HCT116 (cell line): ENCODE measurements at regions not wholly inside any gene's neighbourhood (a gene's known extent, or its start where the extent isn't known, plus 50 kb on each side); places are given as distances from the start of the nearest gene placed in this dataset.

Experiments
- ATAC-seq: fragments of 200-7000 bp; cut with Tn5 transposase; 2 replicates; pipeline ENCODE4 v1.9.1; 2020; ENCODE audit warnings: mild to moderate bottlenecking, moderate library complexity
- BruUV-seq: library from RNA; stranded (reverse); fragments of 400-500 nt; replicated peaks from 2 replicates; lab custom pipeline; 2021; lab: Mats Ljungman, UMichigan
- CTCF ChIA-PET: fragments of 300-600 bp; sonication (Branson Sonifier 250); formaldehyde crosslinking; loops from one replicate; lab custom pipeline; 2021; ENCODE audit warnings: antibody characterized with exemption; lab: Charles Lee
- POLR2A ChIA-PET: fragments of 300-600, 350-600 bp; sonication (Branson Sonifier 250); formaldehyde crosslinking; loops from one replicate; lab custom pipeline; 2021; ENCODE audit warnings: antibody characterized with exemption; lab: Charles Lee
- RAD21 ChIA-PET, 2 experiments: fragments of 300-600 bp; sonication (Branson Sonifier 250); formaldehyde crosslinking; loops; one replicate each; lab custom pipeline; 2023; ENCODE audit warnings: low total read pairs in 2 of 2; ENCODE audit not compliant: uncharacterized antibody in 2 of 2, unreplicated experiment in 2 of 2, low non-redundant PET in 1 of 2; lab: Charles Lee
- DNase-seq: peaks from one replicate; pipeline ENCODE4 v3.0.0-alpha.2; 2010; ENCODE audit warnings: low read depth, low spot score
- H2AFZ ChIP-seq: fragments of 200-600 bp; shearing (Covaris generic), sonication (generic); 2 replicates; pipeline ENCODE4 v1.6.1; 2017; ENCODE audit warnings: low read depth, mixed run types, mixed read lengths, antibody characterized with exemption, low read length; ENCODE audit not compliant: poor library complexity, severe bottlenecking
- H3K27ac ChIP-seq: 2 replicates; pipeline ENCODE4 v1.5.1; 2012; ENCODE audit warnings: low read depth, low read length
- H3K27me3 ChIP-seq: fragments of 200-600 bp; sonication (generic); 2 replicates; pipeline ENCODE4 v1.6.1; 2016; ENCODE audit warnings: mixed run types, low read length, mixed read lengths; ENCODE audit not compliant: insufficient read depth
- H3K36me3 ChIP-seq, 2 experiments: fragments of 200-500 bp in 1 of 2; fragments of 200-600 bp in 1 of 2; sonication (Bioruptor generic) in 1 of 2; sonication (generic) in 1 of 2; 2 replicates each; pipeline versions ENCODE4 v1.5.1 to v1.6.1; 2014 to 2016; ENCODE audit warnings: low read length in 2 of 2, inconsistent platforms in 1 of 2, mixed read lengths in 1 of 2, mixed run types in 1 of 2; ENCODE audit not compliant: insufficient read depth in 2 of 2, control insufficient read depth in 1 of 2
- H3K4me1 ChIP-seq, 2 experiments: fragments of 200-600 bp in 1 of 2; sonication (generic) in 1 of 2; 2 replicates each; pipeline versions ENCODE4 v1.5.1 to v1.6.1; 2012 to 2017; ENCODE audit warnings: low read length in 2 of 2, inconsistent platforms in 1 of 2, mild to moderate bottlenecking in 1 of 2, mixed read lengths in 1 of 2, mixed run types in 1 of 2, moderate library complexity in 1 of 2; ENCODE audit not compliant: insufficient read depth in 2 of 2, control insufficient read depth in 1 of 2
- H3K4me2 ChIP-seq: fragments of 200-600 bp; sonication (generic); 2 replicates; pipeline ENCODE4 v1.6.1; 2017; ENCODE audit warnings: mixed run types, low read length, mixed read lengths
- H3K4me3 ChIP-seq, 2 experiments: fragments of 200-600 bp in 1 of 2; sonication (generic) in 1 of 2; replicated peaks in 1 of 2; 2 replicates each; pipeline ENCODE4 v1.5.1; 2011 to 2016; ENCODE audit warnings: low read length in 2 of 2, control low read depth in 1 of 2, low read depth in 1 of 2, mild to moderate bottlenecking in 1 of 2, mixed read lengths in 1 of 2, mixed run types in 1 of 2
- H3K79me2 ChIP-seq: fragments of 200-600 bp; sonication (generic); 2 replicates; pipeline ENCODE4 v1.6.1; 2017; ENCODE audit warnings: mild to moderate bottlenecking, mixed run types, low read length, moderate library complexity, mixed read lengths; ENCODE audit not compliant: insufficient read depth
- H3K9ac ChIP-seq: fragments of 200-600 bp; sonication (generic); 2 replicates; pipeline ENCODE4 v1.6.1; 2016; ENCODE audit warnings: low read length, mixed read lengths
- H3K9me2 ChIP-seq: fragments of 200-600 bp; sonication (generic), shearing (Covaris generic); 2 replicates; pipeline ENCODE4 v1.6.1; 2017; ENCODE audit warnings: mixed run types, mild to moderate bottlenecking, moderate library complexity; ENCODE audit not compliant: insufficient read depth
- H3K9me3 ChIP-seq, 2 experiments: fragments of 200-500 bp in 1 of 2; fragments of 200-600 bp in 1 of 2; sonication (Bioruptor generic) in 1 of 2; sonication (generic) in 1 of 2; 2 replicates each; pipeline ENCODE4 v1.6.1; 2014 to 2017; ENCODE audit warnings: low read length in 2 of 2, mixed read lengths in 2 of 2, inconsistent platforms in 1 of 2, low read depth in 1 of 2, mild to moderate bottlenecking in 1 of 2, mixed run types in 1 of 2, moderate library complexity in 1 of 2; ENCODE audit not compliant: control insufficient read depth in 1 of 2, insufficient read depth in 1 of 2
- H4K20me1 ChIP-seq: fragments of 200-600 bp; sonication (generic), shearing (Covaris generic); 2 replicates; pipeline ENCODE4 v1.6.1; 2017; ENCODE audit warnings: mixed run types, mild to moderate bottlenecking, moderate library complexity; ENCODE audit not compliant: insufficient read depth
- CBX3 ChIP-seq: IDR thresholded peaks from 2 replicates; pipeline ENCODE4 v1.6.1; 2012; ENCODE audit warnings: low read depth
- CEBPB ChIP-seq: IDR thresholded peaks from 2 replicates; pipeline ENCODE4 v1.6.1; 2012; ENCODE audit warnings: low read depth
- EGR1 ChIP-seq: IDR thresholded peaks from 2 replicates; pipeline ENCODE4 v1.6.1; 2012; ENCODE audit warnings: low read depth
- JUND ChIP-seq: IDR thresholded peaks from 2 replicates; pipeline ENCODE4 v1.6.1; 2012
- POLR2A ChIP-seq: IDR thresholded peaks from 2 replicates; pipeline ENCODE4 v1.7.0; 2011; ENCODE audit warnings: borderline replicate concordance; ENCODE audit not compliant: insufficient read depth, insufficient read length; ENCODE audit errors: extremely low read depth
- POLR2AphosphoS5 ChIP-seq: IDR thresholded peaks from 2 replicates; pipeline ENCODE4 v1.6.1; 2011; ENCODE audit warnings: mild to moderate bottlenecking, low read depth, low read length, moderate library complexity
- SIN3A ChIP-seq: IDR thresholded peaks from 2 replicates; pipeline ENCODE4 v1.6.1; 2012; ENCODE audit warnings: low read depth
- SP1 ChIP-seq: IDR thresholded peaks from 2 replicates; pipeline ENCODE4 v1.6.1; 2012; ENCODE audit warnings: low read depth
- TCF7L2 ChIP-seq: IDR thresholded peaks from 2 replicates; pipeline ENCODE4 v1.7.0; 2011; ENCODE audit warnings: borderline replicate concordance, inconsistent platforms; ENCODE audit not compliant: insufficient read depth, insufficient read length; ENCODE audit errors: extremely low read depth
- YY1 ChIP-seq: IDR thresholded peaks from 2 replicates; pipeline ENCODE4 v1.6.1; 2011; ENCODE audit warnings: low read length, low read depth, moderate library complexity, mild to moderate bottlenecking; ENCODE audit not compliant: insufficient replicate concordance; ENCODE audit errors: extremely low read depth
- ZFX ChIP-seq: fragments of 450-650 bp; IDR thresholded peaks from 2 replicates; pipeline ENCODE4 v1.6.1; 2017
- ZNF274 ChIP-seq: fragments of 200-500 bp; sonication (Bioruptor generic); IDR thresholded peaks from 2 replicates; pipeline ENCODE4 v1.6.1; 2014; ENCODE audit warnings: mild to moderate bottlenecking, low read depth, low read length, inconsistent platforms
- intact Hi-C: fragments of 100-400 bp; cut with micrococcal nuclease; formaldehyde crosslinking; loops from 2 replicates; pipeline ENCODE4 v1.10.0; 2022
- TF ChIP-seq, protein P1 (sequence below): IDR thresholded peaks from 2 replicates; pipeline ENCODE4 v1.6.1; 2012; ENCODE audit warnings: low read depth
- TF ChIP-seq, protein P2 (sequence below): IDR thresholded peaks from 2 replicates; pipeline ENCODE4 v1.6.1; 2012

- TF ChIP-seq, protein P1, sequence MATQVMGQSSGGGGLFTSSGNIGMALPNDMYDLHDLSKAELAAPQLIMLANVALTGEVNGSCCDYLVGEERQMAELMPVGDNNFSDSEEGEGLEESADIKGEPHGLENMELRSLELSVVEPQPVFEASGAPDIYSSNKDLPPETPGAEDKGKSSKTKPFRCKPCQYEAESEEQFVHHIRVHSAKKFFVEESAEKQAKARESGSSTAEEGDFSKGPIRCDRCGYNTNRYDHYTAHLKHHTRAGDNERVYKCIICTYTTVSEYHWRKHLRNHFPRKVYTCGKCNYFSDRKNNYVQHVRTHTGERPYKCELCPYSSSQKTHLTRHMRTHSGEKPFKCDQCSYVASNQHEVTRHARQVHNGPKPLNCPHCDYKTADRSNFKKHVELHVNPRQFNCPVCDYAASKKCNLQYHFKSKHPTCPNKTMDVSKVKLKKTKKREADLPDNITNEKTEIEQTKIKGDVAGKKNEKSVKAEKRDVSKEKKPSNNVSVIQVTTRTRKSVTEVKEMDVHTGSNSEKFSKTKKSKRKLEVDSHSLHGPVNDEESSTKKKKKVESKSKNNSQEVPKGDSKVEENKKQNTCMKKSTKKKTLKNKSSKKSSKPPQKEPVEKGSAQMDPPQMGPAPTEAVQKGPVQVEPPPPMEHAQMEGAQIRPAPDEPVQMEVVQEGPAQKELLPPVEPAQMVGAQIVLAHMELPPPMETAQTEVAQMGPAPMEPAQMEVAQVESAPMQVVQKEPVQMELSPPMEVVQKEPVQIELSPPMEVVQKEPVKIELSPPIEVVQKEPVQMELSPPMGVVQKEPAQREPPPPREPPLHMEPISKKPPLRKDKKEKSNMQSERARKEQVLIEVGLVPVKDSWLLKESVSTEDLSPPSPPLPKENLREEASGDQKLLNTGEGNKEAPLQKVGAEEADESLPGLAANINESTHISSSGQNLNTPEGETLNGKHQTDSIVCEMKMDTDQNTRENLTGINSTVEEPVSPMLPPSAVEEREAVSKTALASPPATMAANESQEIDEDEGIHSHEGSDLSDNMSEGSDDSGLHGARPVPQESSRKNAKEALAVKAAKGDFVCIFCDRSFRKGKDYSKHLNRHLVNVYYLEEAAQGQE = no peak
Measured at GRCh38 chr14:87725318-87725717, 267.7 kb downstream of the GALC start (continued).

GRCh38 chr14:87712396-87713090 is 280.4 kb downstream of the GALC start:
- ATAC-seq = no peak
- no peak overlapping the region for H3K27ac ChIP-seq
- H3K9me2 ChIP-seq = no peaks in the 10 kb centered on the region
- no peak overlapping the region for H3K9ac ChIP-seq
- no peaks in the 10 kb centered on the region for H3K4me1 ChIP-seq
- TF ChIP-seq EGR1 (no peak), SIN3A (no peak), POLR2AphosphoS5 (no peak), CEBPB (no peak), TCF7L2 (no peak), YY1 (no peak), ZNF274 (no peak), SP1 (no peak), CBX3 (no peak), POLR2A (no peak), JUND (no peak), ZFX (no peak)
- TF ChIP-seq, protein P2, sequence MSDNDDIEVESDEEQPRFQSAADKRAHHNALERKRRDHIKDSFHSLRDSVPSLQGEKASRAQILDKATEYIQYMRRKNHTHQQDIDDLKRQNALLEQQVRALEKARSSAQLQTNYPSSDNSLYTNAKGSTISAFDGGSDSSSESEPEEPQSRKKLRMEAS = no peak
- DNase-seq = no peak
- H3K79me2 ChIP-seq = no peaks in the 10 kb centered on the region
- H2AFZ ChIP-seq = no peak overlapping the region
- H3K9me3 ChIP-seq = peaks cover 4 to 9% of the 10 kb centered on the region in 2 experiments; a peak in 2 of 4 replicates
- H3K4me2 ChIP-seq = no peak overlapping the region
- ChIA-PET CTCF (no interaction called here), RAD21 (no interaction called here), POLR2A (no interaction called here)
- intact Hi-C loops = no loop called here
- H3K27me3 ChIP-seq = no peaks in the 10 kb centered on the region
- H3K4me3 ChIP-seq = no peak overlapping the region
- no peaks in the 10 kb centered on the region for H4K20me1 ChIP-seq
- no peaks in the 10 kb centered on the region for H3K36me3 ChIP-seq
- no TSS peak for BruUV-seq
